WTC11 (cell line): ENCODE measurements at regions not wholly inside any gene's neighbourhood (a gene's known extent, or its start where the extent isn't known, plus 50 kb on each side); places are given as distances from the start of the nearest gene placed in this dataset.

ENCODE experiments used
- CBFB ChIP-seq: sonication (generic); formaldehyde crosslinking; IDR thresholded peaks from 2 replicates; pipeline ENCODE4 v1.8.1; 2022; ENCODE audit warnings: mild to moderate bottlenecking, low read depth, missing genetic modification reagents
- GTF2I ChIP-seq: fragments of 250-450 bp; sonication (Bioruptor Pico); conservative IDR thresholded peaks from 2 replicates; pipeline ENCODE4 v1.4.0; 2021; ENCODE audit warnings: mild to moderate bottlenecking
- JUN ChIP-seq: sonication (generic); formaldehyde crosslinking; IDR thresholded peaks from 2 replicates; pipeline ENCODE4 v1.8.0; 2023; ENCODE audit warnings: mild to moderate bottlenecking, missing genetic modification reagents
- NR3C1 ChIP-seq: sonication (generic); formaldehyde crosslinking; conservative IDR thresholded peaks from 2 replicates; pipeline ENCODE4 v1.8.1; 2023; ENCODE audit warnings: low read depth, mild to moderate bottlenecking, missing genetic modification reagents
- PREB ChIP-seq: sonication (generic); formaldehyde crosslinking; IDR thresholded peaks from 2 replicates; pipeline ENCODE4 v1.8.1; 2022; ENCODE audit warnings: mild to moderate bottlenecking, missing genetic modification reagents, moderate library complexity, borderline replicate concordance
- TCF7 ChIP-seq: sonication (generic); formaldehyde crosslinking; IDR thresholded peaks from 2 replicates; pipeline ENCODE4 v1.8.0; 2022; ENCODE audit warnings: mild to moderate bottlenecking, low read depth, missing genetic modification reagents, moderate library complexity
- TF ChIP-seq, protein P1 (sequence below): fragments of 200-600 bp; IDR thresholded peaks from 2 replicates; pipeline ENCODE4 v1.8.0; 2022; ENCODE audit warnings: antibody characterized with exemption
- TF ChIP-seq, protein P2 (sequence below): sonication (generic); formaldehyde crosslinking; IDR thresholded peaks from 2 replicates; pipeline ENCODE4 v1.8.0; 2022; ENCODE audit warnings: mild to moderate bottlenecking, missing genetic modification reagents
- TF ChIP-seq, protein P3 (sequence below): sonication (generic); formaldehyde crosslinking; IDR thresholded peaks from 2 replicates; pipeline ENCODE4 v1.8.1; 2022; ENCODE audit warnings: low read depth, missing genetic modification reagents, borderline replicate concordance
- TF ChIP-seq, protein P4 (sequence below): sonication (generic); formaldehyde crosslinking; IDR thresholded peaks from 2 replicates; pipeline ENCODE4 v1.8.1; 2023; ENCODE audit warnings: mild to moderate bottlenecking, missing genetic modification reagents, borderline replicate concordance
- TF ChIP-seq, protein P5 (sequence below): sonication (generic); formaldehyde crosslinking; IDR thresholded peaks from 2 replicates; pipeline ENCODE4 v1.8.0; 2022; ENCODE audit warnings: mild to moderate bottlenecking, missing genetic modification reagents

DNA sequence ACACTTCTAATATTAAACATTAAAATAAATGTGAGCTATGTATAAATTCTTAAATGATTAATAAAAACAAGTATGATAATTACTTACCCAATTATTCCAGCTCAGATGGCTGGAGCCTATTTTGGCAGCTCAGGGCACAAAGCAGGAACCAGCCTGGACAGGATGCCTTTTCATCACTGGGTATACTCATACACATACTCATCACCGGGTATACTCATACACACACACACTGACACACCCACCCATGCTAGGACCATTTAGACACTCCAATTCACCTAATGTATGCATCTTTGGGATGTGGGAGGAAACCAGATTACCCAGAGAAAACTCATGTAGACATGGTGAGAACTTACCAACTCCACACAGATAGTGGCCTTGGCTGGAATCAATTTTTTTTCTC is 57.9 kb upstream of the CNOT2 start:
- TF ChIP-seq, protein P1, sequence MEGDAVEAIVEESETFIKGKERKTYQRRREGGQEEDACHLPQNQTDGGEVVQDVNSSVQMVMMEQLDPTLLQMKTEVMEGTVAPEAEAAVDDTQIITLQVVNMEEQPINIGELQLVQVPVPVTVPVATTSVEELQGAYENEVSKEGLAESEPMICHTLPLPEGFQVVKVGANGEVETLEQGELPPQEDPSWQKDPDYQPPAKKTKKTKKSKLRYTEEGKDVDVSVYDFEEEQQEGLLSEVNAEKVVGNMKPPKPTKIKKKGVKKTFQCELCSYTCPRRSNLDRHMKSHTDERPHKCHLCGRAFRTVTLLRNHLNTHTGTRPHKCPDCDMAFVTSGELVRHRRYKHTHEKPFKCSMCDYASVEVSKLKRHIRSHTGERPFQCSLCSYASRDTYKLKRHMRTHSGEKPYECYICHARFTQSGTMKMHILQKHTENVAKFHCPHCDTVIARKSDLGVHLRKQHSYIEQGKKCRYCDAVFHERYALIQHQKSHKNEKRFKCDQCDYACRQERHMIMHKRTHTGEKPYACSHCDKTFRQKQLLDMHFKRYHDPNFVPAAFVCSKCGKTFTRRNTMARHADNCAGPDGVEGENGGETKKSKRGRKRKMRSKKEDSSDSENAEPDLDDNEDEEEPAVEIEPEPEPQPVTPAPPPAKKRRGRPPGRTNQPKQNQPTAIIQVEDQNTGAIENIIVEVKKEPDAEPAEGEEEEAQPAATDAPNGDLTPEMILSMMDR = no peak
- TF ChIP-seq JUN (CRISPR knock-in tag) = no peak
- TF ChIP-seq, protein P2, sequence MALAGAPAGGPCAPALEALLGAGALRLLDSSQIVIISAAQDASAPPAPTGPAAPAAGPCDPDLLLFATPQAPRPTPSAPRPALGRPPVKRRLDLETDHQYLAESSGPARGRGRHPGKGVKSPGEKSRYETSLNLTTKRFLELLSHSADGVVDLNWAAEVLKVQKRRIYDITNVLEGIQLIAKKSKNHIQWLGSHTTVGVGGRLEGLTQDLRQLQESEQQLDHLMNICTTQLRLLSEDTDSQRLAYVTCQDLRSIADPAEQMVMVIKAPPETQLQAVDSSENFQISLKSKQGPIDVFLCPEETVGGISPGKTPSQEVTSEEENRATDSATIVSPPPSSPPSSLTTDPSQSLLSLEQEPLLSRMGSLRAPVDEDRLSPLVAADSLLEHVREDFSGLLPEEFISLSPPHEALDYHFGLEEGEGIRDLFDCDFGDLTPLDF = no peak
- TF ChIP-seq, protein P3, sequence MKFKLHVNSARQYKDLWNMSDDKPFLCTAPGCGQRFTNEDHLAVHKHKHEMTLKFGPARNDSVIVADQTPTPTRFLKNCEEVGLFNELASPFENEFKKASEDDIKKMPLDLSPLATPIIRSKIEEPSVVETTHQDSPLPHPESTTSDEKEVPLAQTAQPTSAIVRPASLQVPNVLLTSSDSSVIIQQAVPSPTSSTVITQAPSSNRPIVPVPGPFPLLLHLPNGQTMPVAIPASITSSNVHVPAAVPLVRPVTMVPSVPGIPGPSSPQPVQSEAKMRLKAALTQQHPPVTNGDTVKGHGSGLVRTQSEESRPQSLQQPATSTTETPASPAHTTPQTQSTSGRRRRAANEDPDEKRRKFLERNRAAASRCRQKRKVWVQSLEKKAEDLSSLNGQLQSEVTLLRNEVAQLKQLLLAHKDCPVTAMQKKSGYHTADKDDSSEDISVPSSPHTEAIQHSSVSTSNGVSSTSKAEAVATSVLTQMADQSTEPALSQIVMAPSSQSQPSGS (CRISPR knock-in tag) = no peak
- TF ChIP-seq PREB (CRISPR knock-in tag) = no peak
- TF ChIP-seq TCF7 (CRISPR knock-in tag) = no peak
- TF ChIP-seq, protein P4, sequence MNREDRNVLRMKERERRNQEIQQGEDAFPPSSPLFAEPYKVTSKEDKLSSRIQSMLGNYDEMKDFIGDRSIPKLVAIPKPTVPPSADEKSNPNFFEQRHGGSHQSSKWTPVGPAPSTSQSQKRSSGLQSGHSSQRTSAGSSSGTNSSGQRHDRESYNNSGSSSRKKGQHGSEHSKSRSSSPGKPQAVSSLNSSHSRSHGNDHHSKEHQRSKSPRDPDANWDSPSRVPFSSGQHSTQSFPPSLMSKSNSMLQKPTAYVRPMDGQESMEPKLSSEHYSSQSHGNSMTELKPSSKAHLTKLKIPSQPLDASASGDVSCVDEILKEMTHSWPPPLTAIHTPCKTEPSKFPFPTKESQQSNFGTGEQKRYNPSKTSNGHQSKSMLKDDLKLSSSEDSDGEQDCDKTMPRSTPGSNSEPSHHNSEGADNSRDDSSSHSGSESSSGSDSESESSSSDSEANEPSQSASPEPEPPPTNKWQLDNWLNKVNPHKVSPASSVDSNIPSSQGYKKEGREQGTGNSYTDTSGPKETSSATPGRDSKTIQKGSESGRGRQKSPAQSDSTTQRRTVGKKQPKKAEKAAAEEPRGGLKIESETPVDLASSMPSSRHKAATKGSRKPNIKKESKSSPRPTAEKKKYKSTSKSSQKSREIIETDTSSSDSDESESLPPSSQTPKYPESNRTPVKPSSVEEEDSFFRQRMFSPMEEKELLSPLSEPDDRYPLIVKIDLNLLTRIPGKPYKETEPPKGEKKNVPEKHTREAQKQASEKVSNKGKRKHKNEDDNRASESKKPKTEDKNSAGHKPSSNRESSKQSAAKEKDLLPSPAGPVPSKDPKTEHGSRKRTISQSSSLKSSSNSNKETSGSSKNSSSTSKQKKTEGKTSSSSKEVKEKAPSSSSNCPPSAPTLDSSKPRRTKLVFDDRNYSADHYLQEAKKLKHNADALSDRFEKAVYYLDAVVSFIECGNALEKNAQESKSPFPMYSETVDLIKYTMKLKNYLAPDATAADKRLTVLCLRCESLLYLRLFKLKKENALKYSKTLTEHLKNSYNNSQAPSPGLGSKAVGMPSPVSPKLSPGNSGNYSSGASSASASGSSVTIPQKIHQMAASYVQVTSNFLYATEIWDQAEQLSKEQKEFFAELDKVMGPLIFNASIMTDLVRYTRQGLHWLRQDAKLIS (CRISPR knock-in tag) = no peak
- no peak for TF ChIP-seq CBFB
- no peak for TF ChIP-seq NR3C1 (CRISPR knock-in tag)
- TF ChIP-seq, protein P5, sequence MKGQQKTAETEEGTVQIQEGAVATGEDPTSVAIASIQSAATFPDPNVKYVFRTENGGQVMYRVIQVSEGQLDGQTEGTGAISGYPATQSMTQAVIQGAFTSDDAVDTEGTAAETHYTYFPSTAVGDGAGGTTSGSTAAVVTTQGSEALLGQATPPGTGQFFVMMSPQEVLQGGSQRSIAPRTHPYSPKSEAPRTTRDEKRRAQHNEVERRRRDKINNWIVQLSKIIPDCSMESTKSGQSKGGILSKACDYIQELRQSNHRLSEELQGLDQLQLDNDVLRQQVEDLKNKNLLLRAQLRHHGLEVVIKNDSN (CRISPR knock-in tag) = no peak
- TF ChIP-seq GTF2I = no peak
